GM23338 (cell line): ENCODE measurements at regions not wholly inside any gene's neighbourhood (a gene's known extent, or its start where the extent isn't known, plus 50 kb on each side); places are given as distances from the start of the nearest gene placed in this dataset.

Experiments
- CREB1 ChIP-seq: fragments of 250-450 bp; sonication (Bioruptor Pico); IDR thresholded peaks from 2 replicates; pipeline ENCODE4 v1.5.0; 2020; ENCODE audit warnings: low read depth, mild to moderate bottlenecking, moderate library complexity
- EZH2 ChIP-seq: fragments of 200-600 bp; sonication (generic); IDR thresholded peaks from one replicate; pipeline ENCODE4 v1.8.0; 2017; ENCODE audit warnings: antibody characterized with exemption, mild to moderate bottlenecking, low read depth; ENCODE audit not compliant: unreplicated experiment
- EZH2phosphoT487 ChIP-seq: fragments of 200-600 bp; sonication (generic); IDR thresholded peaks from one replicate; pipeline ENCODE4 v1.8.1; 2018; ENCODE audit warnings: antibody characterized with exemption; ENCODE audit not compliant: unreplicated experiment
- POLR2AphosphoS5 ChIP-seq: IDR thresholded peaks from 2 replicates; pipeline ENCODE4 v1.6.1; 2016; ENCODE audit warnings: antibody characterized with exemption, low read depth
- REST ChIP-seq: IDR thresholded peaks from one replicate; pipeline ENCODE4 v1.6.1; 2018; ENCODE audit warnings: antibody characterized with exemption; ENCODE audit not compliant: unreplicated experiment
- STAT1 ChIP-seq: IDR thresholded peaks from one replicate; pipeline ENCODE4 v1.6.1; 2016; ENCODE audit warnings: antibody characterized with exemption; ENCODE audit not compliant: unreplicated experiment
- ZNF114 ChIP-seq: fragments of 250-450 bp; sonication (Bioruptor Pico); IDR thresholded peaks from 2 replicates; pipeline ENCODE4 v1.5.0; 2020; ENCODE audit warnings: mild to moderate bottlenecking, moderate library complexity
- ZNF331 ChIP-seq: fragments of 250-450 bp; sonication (Bioruptor Pico); IDR thresholded peaks from 2 replicates; pipeline ENCODE4 v1.5.0; 2020; ENCODE audit warnings: low read depth, mild to moderate bottlenecking, moderate library complexity
- TF ChIP-seq, protein P1 (sequence below), 2 experiments: fragments of 200-600 bp in 1 of 2; sonication (generic) in 1 of 2; conservative IDR thresholded peaks; 2 replicates each; pipeline versions ENCODE4 v1.5.1 to v1.6.1; 2016 to 2017; ENCODE audit warnings: antibody characterized with exemption in 2 of 2, low read depth in 2 of 2, mild to moderate bottlenecking in 2 of 2, moderate library complexity in 1 of 2

DNA sequence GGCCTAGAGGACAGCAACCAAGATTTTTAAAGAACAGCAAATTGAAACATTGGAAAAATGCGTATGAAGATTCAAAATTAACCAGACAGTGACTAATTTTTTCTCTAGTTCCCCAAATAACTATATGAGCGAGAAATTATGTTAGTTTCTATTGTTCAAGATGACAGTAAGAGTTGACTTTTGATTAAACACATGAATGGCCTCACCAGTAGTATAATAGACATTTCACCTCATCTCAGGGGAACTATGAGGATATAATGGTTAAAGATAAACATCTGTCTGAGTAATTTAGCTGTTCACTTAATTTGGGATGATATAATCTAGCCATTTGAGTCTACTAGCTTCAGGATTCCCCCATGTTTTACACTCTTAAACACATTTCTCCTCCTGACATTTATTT lies 380.9 kb upstream of the NWD2 start:
- TF ChIP-seq, protein P1, sequence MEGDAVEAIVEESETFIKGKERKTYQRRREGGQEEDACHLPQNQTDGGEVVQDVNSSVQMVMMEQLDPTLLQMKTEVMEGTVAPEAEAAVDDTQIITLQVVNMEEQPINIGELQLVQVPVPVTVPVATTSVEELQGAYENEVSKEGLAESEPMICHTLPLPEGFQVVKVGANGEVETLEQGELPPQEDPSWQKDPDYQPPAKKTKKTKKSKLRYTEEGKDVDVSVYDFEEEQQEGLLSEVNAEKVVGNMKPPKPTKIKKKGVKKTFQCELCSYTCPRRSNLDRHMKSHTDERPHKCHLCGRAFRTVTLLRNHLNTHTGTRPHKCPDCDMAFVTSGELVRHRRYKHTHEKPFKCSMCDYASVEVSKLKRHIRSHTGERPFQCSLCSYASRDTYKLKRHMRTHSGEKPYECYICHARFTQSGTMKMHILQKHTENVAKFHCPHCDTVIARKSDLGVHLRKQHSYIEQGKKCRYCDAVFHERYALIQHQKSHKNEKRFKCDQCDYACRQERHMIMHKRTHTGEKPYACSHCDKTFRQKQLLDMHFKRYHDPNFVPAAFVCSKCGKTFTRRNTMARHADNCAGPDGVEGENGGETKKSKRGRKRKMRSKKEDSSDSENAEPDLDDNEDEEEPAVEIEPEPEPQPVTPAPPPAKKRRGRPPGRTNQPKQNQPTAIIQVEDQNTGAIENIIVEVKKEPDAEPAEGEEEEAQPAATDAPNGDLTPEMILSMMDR (conservative IDR thresholded peaks at IDR 0.05; ENCODE audit: low read depth in 2 of 2) = no peak
- TF ChIP-seq REST (no peak), EZH2 (no peak), CREB1 (no peak), POLR2AphosphoS5 (no peak), ZNF114 (CRISPR knock-in tag) (no peak), ZNF331 (CRISPR knock-in tag) (no peak), EZH2phosphoT487 (no peak), STAT1 (no peak)
